SK-N-MC (cell line): ENCODE measurements at regions not wholly inside any gene's neighbourhood (a gene's known extent, or its start where the extent isn't known, plus 50 kb on each side); places are given as distances from the start of the nearest gene placed in this dataset.

ENCODE experiments used
- EZH2 ChIP-seq: fragments of 200-600 bp; sonication (generic); IDR thresholded peaks from one replicate; pipeline ENCODE4 v1.6.1; 2017; ENCODE audit warnings: antibody characterized with exemption
- POLR2AphosphoS5 ChIP-seq: IDR thresholded peaks from 2 replicates; pipeline ENCODE4 v1.6.1; 2012; ENCODE audit warnings: mild to moderate bottlenecking, low read depth, low read length, borderline replicate concordance

DNA sequence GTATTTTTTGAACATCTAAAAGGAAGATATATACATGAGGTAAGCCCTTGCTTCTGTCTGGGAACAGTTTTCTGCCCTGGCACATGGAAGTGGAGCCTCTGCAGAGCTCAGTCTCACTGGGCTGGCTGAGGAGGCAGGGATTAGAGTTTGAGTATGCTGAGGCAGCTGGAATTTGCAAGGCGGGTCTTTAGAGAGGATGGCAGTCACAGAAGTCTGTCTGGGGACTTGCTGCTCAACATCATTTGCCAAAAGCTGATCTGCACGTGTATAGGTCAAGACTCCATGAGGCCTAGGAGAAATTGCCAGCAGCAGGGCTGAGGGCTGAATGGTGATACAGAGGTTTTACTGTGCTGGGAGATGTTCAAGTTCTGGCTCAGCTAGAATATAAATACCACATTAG, 163.6 kb upstream of the ANK2 start:
- TF ChIP-seq POLR2AphosphoS5 (no peak), EZH2 (no peak)
